SW 1271 (cell line): ENCODE measurements at regions not wholly inside any gene's neighbourhood (a gene's known extent, or its start where the extent isn't known, plus 50 kb on each side); places are given as distances from the start of the nearest gene placed in this dataset.
A peak's percentile ranks its signal among the peaks of the same experiment; 100 is the strongest.

Source experiments
- DNase-seq, 2 experiments: peaks; one replicate each; lab custom pipeline; 2025; lab: John Stamatoyannopoulos, UW

DNA sequence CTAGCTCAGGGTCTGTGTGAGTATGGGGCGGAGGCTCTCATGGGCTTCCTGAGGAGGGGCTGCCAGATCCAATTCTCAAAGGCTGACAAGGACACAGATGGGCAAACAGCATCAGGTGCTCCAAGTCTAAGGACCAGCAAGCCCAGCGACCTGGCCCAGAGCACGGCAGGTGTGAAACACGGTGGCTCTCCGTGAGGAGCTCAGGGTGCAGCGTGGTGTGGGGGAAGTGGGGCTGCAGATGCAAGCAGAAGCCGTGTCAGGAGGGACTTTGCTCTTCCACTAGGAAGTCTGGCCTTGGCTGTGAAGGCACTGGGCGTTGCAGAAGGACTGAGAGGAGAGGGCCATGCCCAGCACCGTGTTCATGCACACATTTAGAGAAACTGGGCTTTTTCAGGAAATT lies 420.0 kb downstream of the GADD45G start:
- no peak for DNase-seq

DNA sequence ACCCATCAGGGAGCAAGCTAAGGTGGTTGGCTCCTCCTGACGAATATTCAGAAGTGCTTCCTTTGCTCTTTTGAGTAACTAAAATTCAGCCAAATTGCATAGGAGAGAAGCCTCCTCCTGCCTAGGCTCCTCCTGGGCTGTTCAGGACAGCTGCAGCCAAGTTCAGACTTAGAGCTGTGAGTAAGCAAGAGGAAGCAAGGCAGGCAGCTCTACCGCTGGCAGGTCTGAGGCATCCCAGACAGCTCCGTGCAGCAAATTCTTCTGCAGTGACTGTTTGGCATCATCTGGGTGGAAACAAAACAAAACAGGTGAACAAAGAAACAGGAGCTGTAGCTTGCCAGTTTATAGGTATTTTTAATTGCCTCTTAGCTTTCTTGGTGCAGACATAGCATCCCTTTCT lies 421.0 kb downstream of the GADD45G start:
- DNase-seq = no peak

DNA sequence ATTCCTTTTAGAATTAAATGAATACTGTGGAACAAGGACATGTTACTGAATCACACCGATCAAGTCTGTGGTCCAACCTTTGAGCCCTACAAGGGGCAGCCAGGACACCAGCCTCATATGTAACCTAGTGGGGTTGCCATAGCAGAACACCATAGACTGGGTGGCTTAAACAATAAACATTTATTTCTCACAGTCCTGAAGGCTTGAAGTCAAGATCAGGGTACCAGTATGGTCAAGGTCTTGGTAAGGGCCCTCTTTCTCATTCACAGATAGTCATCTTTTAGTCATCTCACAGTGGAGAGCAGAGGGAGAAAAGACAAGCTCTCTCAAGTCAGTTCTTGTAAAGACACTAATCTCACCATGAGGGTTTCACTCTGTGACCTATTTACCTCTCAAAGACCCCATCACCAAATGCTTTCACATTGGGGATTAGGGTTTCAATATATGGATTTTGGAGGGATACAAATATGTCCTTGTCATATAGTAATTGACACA lies 422.5 kb downstream of the GADD45G start:
- DNase-seq = no peak

DNA sequence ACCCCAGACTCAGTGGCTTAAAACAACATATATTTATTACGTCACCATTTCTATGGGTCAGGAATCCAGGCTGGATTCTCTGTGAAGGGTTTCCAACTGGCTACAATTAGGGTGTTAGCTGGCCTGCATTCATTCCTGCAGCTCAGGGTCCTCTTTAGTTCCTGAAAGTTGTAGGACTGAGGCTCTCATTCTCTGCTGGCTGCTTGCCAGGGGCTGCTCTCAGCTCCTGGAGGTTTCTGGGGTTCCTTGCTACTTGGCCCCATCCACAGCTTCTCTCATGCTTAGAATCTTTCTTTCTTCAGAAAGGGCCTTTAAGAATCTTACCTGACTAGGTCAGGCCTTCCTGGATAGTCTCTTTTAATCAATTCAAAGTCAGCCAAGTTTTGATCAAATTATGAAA lies 424.6 kb downstream of the GADD45G start:
- DNase-seq = no peak

DNA sequence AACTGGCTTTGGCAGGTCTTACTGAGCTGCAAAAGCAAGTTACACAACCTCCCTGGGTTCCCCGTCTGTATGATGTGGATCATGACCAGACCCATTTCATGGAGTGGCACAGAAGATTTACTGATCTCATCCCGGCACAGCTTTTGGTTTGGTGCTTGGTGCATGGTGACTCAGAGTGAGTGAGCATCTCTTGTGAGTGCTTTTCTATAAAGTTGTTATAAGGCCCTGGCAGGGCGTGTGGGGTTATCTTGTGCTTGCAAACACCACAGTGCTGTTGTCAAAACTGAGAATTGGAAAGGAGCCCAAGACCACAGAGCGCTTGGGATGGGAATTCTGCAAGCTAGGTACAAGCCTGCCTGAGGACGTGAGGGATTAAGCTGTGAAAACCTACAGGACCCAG lies 425.2 kb downstream of the GADD45G start:
- no peak for DNase-seq

DNA sequence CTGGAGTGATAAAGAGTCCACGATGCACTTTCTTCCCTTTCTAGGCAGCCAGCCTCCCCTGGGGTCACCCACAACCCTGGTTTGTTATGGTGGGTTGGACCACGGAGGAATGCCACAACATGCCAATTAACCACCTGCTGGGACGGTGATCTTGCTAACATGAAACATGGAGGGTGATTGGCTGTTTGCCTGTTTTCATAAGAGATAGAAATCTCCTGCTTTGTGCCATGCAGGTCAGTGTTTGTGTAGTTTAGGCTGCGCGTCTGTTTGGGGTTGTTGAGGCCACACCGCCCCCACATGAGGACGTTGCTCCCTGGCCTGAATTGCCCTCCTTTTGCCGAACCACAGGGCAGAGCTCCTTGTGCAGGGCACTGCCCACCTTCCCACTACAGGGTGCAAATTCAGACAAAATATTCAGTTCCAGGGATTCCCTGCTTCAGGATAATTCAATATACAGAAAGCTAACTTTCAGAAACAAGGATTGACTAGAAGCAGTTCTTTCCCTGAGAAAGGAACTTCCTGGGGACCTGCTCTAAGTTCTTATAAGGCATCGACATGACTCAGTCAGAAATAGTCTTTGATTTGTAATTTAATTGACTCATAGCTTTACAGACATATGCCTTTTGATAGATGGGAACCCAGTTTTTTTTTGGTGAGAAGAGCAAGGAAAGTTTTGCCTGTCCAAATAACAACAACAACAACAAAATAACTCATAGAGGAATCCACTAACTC lies 427.6 kb downstream of the GADD45G start:
- DNase-seq = no peak

DNA sequence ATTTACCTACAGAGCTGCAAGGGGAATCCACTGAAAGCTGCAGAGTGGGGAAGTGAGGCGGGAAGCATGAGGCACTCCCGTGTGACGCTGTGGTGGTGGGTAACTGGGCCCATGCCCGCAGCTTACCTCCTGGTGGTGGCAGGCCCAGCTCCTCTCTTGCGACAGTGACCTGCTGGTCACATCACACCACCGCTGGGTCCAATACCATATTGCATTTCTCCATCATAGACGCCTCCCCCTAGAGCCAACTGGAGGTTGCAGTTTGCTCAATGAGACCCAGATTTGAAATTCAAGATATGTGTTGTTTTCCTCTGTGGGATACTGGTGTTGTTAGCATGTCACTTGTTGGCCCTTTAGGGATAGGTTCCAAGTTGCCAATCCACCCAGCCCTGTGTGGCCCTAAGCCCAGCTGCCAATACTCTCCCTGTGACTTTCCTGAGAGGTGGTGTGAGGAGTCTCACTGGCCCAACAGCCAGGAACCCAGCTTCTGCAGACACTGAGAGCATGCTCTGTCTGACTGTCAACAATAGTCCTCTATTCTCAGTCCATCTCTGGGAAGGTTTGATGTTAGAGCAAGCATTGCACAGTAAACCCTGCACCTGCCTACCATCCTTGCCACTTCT lies 428.3 kb downstream of the GADD45G start:
- no peak for DNase-seq

DNA sequence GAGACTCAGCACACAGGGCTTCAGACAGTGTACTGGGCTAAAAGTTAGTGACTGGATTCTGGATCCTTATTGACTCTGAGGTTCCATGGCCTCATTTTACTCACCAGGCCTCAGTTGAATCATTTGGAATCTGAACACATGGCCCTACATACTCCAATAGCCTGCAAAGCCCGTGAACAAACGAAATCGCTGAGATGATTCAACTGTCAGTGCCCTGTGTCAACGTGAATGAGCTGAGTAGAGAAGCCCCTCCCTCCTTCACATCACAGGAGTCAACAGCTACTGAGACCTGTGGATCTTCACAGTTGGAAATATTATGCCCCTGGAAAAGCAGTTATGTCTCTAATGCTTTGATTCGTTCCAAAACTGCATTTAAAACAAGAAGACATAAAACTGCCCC lies 429.3 kb downstream of the GADD45G start:
- DNase-seq = no peak

DNA sequence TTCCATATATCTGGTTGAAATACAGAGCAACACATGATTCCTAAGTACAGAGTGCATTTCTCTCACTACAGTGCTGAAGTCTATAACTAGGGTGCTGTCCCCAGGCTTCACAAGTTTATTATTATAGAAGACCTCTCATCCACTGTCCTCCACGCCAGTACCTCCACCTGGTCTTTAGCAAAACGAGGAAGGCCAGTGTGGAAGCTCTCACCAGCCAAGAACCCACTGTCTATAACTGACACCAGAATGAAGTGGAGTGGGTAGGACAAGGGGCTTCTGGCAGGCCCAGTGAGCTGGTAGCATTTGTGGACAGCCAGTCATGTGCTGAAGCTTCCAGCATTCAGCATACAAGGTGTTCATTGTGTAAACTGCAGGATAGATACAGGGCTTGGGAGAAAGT lies 430.7 kb downstream of the GADD45G start:
- DNase-seq = no peak

DNA sequence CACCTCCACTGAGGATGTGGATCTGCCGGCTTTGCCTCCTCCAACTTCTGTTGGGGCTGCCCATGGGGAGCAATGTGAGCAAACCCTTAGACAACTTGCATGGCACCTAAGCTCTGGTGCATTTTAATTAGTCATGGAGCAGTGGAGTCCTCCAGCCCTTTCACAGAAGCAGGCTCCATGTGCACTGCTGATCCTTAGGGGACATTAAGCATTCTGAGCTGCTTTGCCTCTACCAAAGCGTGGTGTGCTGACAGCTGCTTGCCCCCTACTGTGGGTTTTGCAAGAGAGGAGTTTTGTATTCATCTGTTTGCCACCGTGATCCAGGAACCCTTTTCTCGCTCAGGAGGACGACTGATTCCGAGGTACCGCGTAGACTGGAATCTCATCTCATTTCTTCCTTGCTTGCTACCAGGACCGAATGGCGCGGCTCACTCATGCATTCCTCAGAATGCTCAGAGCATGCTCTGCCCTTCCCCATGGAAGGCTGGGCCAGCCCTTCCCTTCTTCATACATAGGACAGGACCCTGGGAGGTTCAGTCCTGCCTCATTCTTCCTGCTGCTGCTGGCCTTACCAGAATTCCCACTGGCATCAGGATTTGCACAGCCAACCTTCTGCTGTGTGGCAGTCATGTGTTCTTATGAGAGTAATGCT lies 432.5 kb downstream of the GADD45G start:
- no peak for DNase-seq

DNA sequence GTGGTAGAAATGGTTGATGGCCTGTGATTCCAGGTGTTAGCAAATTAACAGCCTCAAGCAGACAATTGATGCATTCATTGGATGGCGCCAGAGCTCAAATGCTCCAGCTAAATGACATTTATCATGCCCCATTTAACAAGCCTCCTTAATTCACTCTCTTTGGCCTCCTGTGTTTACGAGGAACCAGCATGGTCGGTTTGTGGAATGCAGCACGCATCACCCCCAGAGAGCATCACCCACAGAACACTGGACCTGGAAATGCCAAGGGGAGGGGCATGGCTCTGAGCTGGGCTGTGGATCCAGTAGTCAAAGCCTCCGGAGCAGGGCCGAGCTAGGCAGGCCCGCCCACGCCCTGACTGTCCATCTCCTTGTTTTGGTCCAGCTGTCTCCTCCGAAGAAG lies 434.0 kb downstream of the GADD45G start:
- no peak for DNase-seq

DNA sequence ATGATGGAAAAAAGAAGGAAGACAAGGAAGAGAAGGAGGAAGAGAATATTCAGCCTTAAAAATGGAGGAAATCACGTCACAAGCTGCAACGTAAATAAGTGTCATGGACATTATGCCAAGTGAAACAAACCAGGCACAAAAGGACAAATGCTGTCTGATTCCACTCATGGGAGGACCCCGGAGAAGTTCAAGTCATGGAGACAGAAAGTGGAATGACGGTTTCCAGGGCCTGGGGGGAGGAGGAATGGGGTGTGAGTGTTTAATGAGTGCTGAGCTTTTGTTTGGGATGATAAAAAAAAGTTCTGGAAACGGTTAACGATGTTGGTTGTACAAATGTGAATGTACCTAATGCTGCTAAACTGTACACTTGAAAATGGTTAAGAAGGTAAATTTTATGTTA lies 439.5 kb downstream of the GADD45G start:
- DNase-seq = no peak

DNA sequence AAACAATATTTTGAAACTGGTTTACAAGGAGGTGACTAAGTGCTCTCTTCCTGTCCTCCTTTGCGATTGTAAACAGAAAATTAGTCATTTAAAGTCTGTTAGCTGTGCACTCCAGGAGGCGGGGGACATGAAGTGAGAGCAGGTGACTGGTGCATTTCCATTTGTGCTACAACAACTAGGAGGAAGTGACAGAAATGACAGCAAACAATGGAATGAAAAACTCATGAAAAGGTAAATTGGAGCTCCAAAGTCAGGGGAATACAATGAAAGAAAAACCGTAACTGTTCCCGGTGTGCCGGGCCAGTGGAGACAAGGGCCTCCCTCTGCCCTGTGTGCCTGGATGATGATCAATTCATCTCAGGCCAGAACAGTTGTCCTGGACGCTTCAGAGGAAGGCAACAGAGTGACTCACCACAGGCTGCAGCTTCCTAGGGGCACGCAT lies 439.9 kb downstream of the GADD45G start:
- peak; percentile 23 to 83 for DNase-seq

DNA sequence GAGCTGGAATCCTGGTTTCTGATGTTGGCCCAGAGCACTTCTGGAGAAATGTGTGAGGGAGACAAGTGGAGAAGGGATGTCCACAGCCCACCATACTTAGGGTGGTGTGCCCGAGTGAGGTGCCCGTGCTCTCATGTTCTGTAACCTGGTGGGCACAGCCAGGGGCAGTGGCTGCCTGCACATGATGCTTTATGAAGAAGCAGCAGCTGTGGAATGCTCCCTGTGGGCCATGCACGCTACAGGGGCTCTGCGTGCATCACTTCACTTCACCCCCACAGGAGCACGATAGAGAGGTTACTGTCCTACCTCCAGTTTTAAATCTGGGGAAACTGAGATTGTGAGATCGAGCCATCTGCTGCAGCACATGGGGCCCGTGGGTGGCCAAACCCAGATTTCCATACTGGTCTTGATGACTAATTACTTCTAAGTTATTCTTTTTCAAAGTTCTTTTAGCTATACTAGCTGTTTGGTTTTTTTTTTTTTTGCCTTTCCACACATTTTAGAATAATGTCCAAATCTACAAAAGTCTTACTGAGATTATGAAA lies 441.6 kb downstream of the GADD45G start:
- no peak for DNase-seq

DNA sequence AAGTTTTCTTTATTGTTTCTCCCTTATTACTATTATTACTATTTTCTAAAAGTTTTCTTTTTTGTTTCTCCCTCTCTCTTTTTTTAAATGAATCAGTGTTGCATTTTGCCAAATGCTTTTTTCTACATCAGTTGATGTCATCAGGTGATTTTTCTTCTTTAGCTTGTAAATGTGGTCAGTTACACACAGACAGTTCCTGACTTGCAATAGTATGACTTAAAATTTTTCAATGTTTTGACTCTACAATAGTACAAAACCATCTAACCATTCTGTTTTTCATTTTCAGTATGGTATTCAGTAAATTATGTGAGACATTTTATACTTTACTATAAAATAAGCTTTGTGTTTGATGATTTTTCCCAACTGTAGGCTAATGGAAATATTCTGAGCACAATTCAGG lies 443.0 kb downstream of the GADD45G start:
- no peak for DNase-seq

DNA sequence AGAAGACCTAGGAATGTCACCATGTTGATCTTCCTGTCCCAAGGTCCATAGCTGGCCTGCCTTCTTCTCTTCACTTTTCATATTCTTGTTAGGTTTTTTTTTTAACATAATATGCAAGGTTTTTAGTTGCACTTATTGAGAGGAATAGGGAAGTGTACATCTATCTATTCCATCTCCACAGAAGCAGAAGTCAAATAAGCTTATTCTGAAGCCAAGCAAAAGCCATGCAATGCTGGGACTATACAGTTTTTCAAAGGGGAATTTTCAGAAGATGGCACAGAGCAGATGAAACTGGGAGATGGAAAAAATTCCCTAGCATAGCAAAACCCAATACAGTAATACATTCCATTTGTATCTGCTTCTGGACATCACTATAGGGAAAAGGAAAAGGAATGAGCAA lies 447.6 kb downstream of the GADD45G start:
- no peak for DNase-seq

DNA sequence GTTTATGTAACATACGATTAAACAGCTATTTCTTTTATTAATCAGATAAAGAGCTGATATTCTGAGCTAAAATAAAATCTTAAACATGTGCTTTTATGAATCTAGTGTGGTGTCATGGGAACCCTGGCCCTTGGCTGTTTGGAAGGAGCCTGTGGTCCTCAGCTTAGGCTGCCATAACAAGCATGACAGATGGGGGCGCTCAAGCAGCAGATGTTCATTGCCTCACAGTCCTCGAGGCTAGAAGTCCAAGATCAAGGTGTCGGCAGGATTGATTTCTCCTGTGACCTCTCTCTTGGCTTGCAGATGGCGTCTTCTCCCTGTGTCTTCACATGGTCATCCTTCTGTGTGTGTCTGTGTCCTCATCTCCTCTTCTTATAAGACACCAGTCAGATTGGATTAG lies 448.2 kb downstream of the GADD45G start:
- no peak for DNase-seq

DNA sequence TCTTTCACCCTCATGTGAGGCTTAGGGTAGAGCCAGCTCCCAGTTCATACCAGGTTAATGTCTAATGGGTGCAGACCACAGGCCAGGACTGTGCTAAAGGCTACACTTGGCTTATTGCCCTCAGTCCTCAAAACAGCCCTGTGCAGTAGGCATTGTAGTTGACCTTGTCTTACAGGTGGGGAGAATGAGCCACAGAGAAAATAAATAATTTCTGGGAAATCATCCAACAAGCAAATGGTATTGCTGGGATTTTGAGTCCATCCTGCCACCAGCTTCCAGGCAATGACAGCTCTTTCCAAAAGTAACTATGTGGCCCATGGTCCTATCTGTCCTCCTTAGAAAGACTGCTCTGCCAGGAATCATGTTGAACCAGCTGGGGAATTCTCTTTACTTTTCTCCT lies 450.0 kb downstream of the GADD45G start:
- DNase-seq = no peak

DNA sequence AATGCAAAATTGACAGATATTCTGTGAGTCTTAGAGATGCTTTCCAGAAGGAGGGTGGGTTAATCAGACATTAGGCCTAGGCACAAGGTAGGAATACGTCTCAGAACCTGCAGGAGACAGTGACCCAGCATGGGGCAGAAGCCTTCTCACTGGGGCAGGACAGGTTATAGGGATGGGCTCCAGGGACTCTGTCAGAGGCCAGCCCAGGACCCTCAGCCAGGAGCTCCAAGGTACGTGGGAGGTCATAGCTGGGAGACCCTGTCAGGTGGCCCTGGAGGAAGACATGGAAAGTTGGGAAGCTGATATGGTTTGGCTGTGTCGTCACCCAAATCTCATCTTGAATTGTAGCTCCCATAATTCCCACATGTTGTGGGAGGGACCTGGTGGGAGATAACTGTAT lies 450.4 kb downstream of the GADD45G start:
- DNase-seq = no peak

DNA sequence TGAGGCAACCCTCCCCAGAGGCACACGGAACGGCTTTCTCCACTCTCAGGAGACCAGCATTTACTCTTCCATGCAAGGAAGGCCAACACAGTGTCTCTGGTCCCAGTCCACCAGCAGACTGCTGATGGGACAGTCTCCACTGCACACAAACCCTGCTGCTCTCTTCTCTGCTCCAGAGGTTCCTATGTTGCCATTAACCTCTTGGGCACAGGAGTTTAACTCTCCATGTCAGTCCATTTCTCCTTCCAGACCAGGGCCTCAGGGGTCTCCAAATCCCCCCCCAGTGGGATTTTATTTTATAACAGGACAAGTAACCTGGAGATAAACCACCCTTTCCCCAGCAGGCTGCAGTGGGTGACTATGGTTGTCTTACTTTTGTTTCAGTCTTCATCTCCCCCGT lies 452.5 kb downstream of the GADD45G start:
- no peak for DNase-seq

DNA sequence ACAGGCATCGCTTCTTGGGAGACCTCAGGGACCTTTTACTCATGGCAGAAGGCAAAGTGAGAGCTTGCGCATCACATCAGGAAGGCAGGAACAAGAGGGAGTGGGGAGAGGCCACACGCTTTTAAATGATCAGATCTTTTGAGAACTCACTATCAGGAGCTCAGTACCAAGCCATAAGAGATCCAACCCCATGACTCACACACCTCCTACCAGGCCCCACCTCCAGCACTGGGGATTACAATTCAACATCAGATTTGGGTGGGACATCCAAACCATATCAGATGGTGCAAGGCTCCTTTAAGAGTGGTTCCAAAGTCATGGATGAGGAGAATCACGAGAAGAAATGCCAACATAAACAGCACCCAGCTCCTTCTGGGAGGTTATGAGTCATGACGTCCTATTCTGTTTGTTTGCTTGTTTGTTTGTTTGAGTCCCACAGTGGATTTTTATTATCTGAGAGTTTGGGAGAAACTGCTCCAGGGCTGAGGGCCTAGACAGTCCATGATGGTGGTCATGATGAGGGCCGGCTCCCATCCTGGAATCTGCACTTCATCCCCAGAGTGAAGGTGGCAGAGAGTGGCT lies 453.5 kb downstream of the GADD45G start:
- DNase-seq = no peak

DNA sequence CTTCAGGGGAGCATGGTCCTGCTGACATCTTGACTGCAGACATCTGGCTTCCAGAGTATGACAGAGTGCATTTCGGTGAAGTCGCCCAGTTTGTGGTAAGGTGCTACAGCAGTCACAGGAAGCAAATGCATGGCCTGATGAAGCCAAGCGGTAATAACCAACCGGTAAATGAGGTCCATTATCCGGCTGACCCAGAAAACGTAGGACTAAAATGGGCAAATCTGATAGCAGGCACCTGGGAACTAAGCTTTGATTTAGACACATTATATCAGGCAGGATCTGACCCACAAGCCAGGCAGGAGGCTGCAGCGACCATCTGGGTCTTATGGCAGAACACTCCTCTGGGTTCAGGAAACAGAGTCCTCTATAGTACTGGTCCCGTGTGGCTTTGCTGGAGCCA lies 454.6 kb downstream of the GADD45G start:
- no peak for DNase-seq

DNA sequence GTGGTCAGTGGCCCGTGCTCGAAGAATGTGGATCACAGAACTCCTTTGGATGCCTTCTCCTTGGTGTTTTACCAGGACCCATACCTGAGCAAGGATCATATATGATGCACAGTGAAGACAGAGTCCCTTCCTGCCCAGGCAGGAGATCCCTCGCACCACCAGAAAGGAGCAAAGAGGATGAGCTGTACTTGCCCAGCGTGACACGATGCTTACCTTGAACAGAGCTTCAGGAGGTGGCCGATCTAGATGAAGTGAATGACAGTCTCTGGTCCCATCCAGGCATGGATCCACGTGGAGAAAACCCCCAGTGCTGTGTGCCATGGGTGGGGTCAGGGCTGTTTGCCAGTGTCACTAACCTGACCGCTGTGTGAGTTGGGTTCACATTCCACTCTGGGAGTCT lies 455.4 kb downstream of the GADD45G start:
- DNase-seq = no peak
